Body of pancreas (tissue), 4 donors: ENCODE measurements at regions not wholly inside any gene's neighbourhood (a gene's known extent, or its start where the extent isn't known, plus 50 kb on each side); places are given as distances from the start of the nearest gene placed in this dataset.

ENCODE experiments used
- CTCF ChIP-seq, 7 experiments: fragments of 450-650 bp in 4 of 7; fragments of 200-600 bp in 3 of 7; sonication (generic) in 3 of 7; IDR thresholded peaks; one replicate each; pipeline ENCODE4 v1.5.1; 2016 to 2019; ENCODE audit warnings: antibody characterized with exemption in 7 of 7
- POLR2A ChIP-seq, 3 donors: fragments of 450-650 bp; IDR thresholded peaks; one replicate each; pipeline ENCODE4 v1.6.1; 2016; ENCODE audit warnings: antibody characterized with exemption in 3 of 3, mild to moderate bottlenecking in 2 of 3

- TF ChIP-seq CTCF (IDR thresholded peaks at IDR 0.05) (no peak), POLR2A (IDR thresholded peaks at IDR 0.05) (no peak)
Observed at GRCh38 chr2:184155791-184156190, 442.5 kb upstream of the ZNF804A start.
